Thyroid gland (tissue), 4 donors: ENCODE measurements at regions not wholly inside any gene's neighbourhood (a gene's known extent, or its start where the extent isn't known, plus 50 kb on each side); places are given as distances from the start of the nearest gene placed in this dataset.
A peak's percentile ranks its signal among the peaks of the same experiment; 100 is the strongest.
"Not testable (repeated sequence)": the region's sequence is repeated elsewhere in the genome, so short reads cannot be mapped to it uniquely, and the experiment has no call there.

Experiments
- DNase-seq, 2 donors: peaks; one replicate each; pipeline ENCODE4 v3.0.0-alpha.2; 2019
- H3K27ac ChIP-seq, 3 donors: fragments of 200-600 bp; sonication (generic); 1 replicate in 2 of 3; 2 replicates in 1 of 3; pipeline ENCODE4 v1.5.1; 2016 to 2019; ENCODE audit warnings: mild to moderate bottlenecking in 1 of 3, moderate library complexity in 1 of 3
- H3K27me3 ChIP-seq: fragments of 200-600 bp; sonication (generic); one replicate; pipeline ENCODE4 v1.5.1; 2019
- H3K36me3 ChIP-seq, 2 donors: fragments of 200-600 bp; sonication (generic); one replicate each; pipeline ENCODE4 v1.5.1; 2016 to 2019
- H3K4me1 ChIP-seq, 2 donors: fragments of 200-600 bp; sonication (generic); one replicate each; pipeline ENCODE4 v1.5.1; 2017 to 2019
- H3K4me3 ChIP-seq, 3 donors: fragments of 200-600 bp; sonication (generic); replicated peaks in 1 of 3; 1 replicate in 2 of 3; 2 replicates in 1 of 3; pipeline ENCODE4 v1.5.1; 2016; ENCODE audit warnings: mild to moderate bottlenecking in 1 of 3
- H3K9me3 ChIP-seq: fragments of 200-600 bp; sonication (generic); one replicate; pipeline ENCODE4 v1.5.1; 2017
- CTCF ChIP-seq, 6 experiments: fragments of 200-600 bp in 3 of 6; fragments of 450-650 bp in 3 of 6; sonication (generic) in 3 of 6; IDR thresholded peaks; one replicate each; pipeline ENCODE4 v1.5.1; 2016 to 2019; ENCODE audit warnings: antibody characterized with exemption in 6 of 6, mild to moderate bottlenecking in 2 of 6, inconsistent platforms in 1 of 6, moderate library complexity in 1 of 6
- POLR2A ChIP-seq, 2 donors: fragments of 450-650 bp; IDR thresholded peaks; one replicate each; pipeline ENCODE4 v1.6.1; 2017; ENCODE audit warnings: antibody characterized with exemption in 2 of 2, mild to moderate bottlenecking in 2 of 2, moderate library complexity in 1 of 2
- WGBS, 2 donors: methylation state at CpG; one replicate each; pipeline ENCODE4 v1.1.5; 2017; 5-methylcytosine and 5-hydroxymethylcytosine counted together
- intact Hi-C: fragments of 100-400 bp; cut with DNase I; formaldehyde crosslinking; loops from one replicate; pipeline ENCODE4 v1.15.1; 2023

- Histone ChIP-seq H3K27ac (no peak overlapping the region), H3K9me3 (no peaks in the 10 kb centered on the region), H3K4me1 (no peaks in the 10 kb centered on the region), H3K4me3 (no peak overlapping the region), H3K36me3 (no peaks in the 10 kb centered on the region), H3K27me3 (no peaks in the 10 kb centered on the region)
- no peak for TF ChIP-seq CTCF (IDR thresholded peaks at IDR 0.05)
- TF ChIP-seq POLR2A (IDR thresholded peaks at IDR 0.05): no peak
- DNase-seq: no peak
- intact Hi-C loops: no loop called here
These were observed 139.8 kb downstream of the ARRDC3 start for GRCh38 chr5:91243286-91243685.

GRCh38 chr5:91241460-91241859 is 141.7 kb downstream of the ARRDC3 start:
- H3K27me3 ChIP-seq, DNase-seq, H3K4me1 ChIP-seq, H3K27ac ChIP-seq, H3K36me3 ChIP-seq, intact Hi-C loops, H3K9me3 ChIP-seq, H3K4me3 ChIP-seq: not testable (repeated sequence)
- 93 to 98% methylated on average over 4 of the region's 4 CpGs for WGBS, 2 donors

GRCh38 chr5:91240175-91240574 is 142.9 kb downstream of the ARRDC3 start:
- no peak overlapping the region for H3K4me3 ChIP-seq
- WGBS, 2 donors: 98% methylated on average over 4 of the region's 4 CpGs
- DNase-seq: no peak
- peaks cover 6 to 9% of the 10 kb centered on the region in 2 donors for H3K4me1 ChIP-seq
- no peaks in the 10 kb centered on the region for H3K9me3 ChIP-seq
- H3K27me3 ChIP-seq: no peaks in the 10 kb centered on the region
- no peak for TF ChIP-seq POLR2A (IDR thresholded peaks at IDR 0.05)
- TF ChIP-seq CTCF (IDR thresholded peaks at IDR 0.05): no peak
- intact Hi-C loops: no loop called here
- no peak overlapping the region for H3K27ac ChIP-seq
- no peaks in the 10 kb centered on the region for H3K36me3 ChIP-seq

- Histone ChIP-seq H3K27ac (peak overlapping the region; percentile 37 to 87 (median 69)), H3K9me3 (no peaks in the 10 kb centered on the region), H3K36me3 (no peaks in the 10 kb centered on the region), H3K4me3 (no peak overlapping the region), H3K27me3 (no peaks in the 10 kb centered on the region), H3K4me1 (peaks cover 28 to 40% of the 10 kb centered on the region in 2 donors)
- DNase-seq: peak; percentile 24 to 31
- intact Hi-C loops: no loop called here
- WGBS, 2 donors: 20 to 37% methylated on average over 2 of the region's 2 CpGs
- TF ChIP-seq CTCF (IDR thresholded peaks at IDR 0.05) (no peak), POLR2A (IDR thresholded peaks at IDR 0.05) (no peak)
These were observed 147.8 kb downstream of the ARRDC3 start for GRCh38 chr5:91235271-91235694.

DNA sequence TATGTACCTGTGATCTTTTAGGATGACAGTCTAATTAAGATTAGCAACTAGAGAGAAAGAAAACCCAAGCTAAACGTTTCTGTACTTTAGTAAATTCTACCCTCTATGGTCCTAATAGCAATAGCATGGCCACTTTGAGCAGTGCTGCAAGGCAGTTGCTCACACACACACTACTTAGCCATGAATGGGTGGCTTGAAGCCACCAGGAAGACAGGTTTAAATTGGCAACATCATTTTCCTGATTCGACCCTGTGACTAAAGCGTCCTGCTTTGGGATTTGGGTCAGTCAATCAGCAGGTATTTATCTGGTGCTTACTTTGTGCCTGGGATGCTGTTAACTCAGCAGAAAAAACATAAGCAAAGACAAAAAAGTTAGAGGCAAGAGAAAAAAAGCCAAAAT is 150.6 kb downstream of the ARRDC3 start:
- H3K27me3 ChIP-seq: no peaks in the 10 kb centered on the region
- H3K9me3 ChIP-seq: no peaks in the 10 kb centered on the region
- H3K36me3 ChIP-seq: no peaks in the 10 kb centered on the region
- peak in 1 of 2 donors; percentile 41 for DNase-seq
- intact Hi-C loops: no loop called here
- TF ChIP-seq POLR2A (IDR thresholded peaks at IDR 0.05): peak in 1 of 2 donors; percentile 17
- TF ChIP-seq CTCF (IDR thresholded peaks at IDR 0.05): no peak
- H3K27ac ChIP-seq: peak overlapping the region; percentile 11 to 87 (median 25)
- 37 to 41% methylated on average over 3 of the region's 3 CpGs for WGBS, 2 donors
- H3K4me1 ChIP-seq: peaks cover 28 to 41% of the 10 kb centered on the region in 2 donors
- no peak overlapping the region for H3K4me3 ChIP-seq
